ENCODE measurements at regions not wholly inside any gene's neighbourhood (a gene's known extent, or its start where the extent isn't known, plus 50 kb on each side); places are given as distances from the start of the nearest gene placed in this dataset.

- no peaks in the 10 kb centered on the region for H3K27me3 ChIP-seq (ENCODE audit: low read depth)
- H3K27ac ChIP-seq, result no peak overlapping the region
- TF ChIP-seq CTCF (IDR thresholded peaks at IDR 0.05), result no peak
- no peaks in the 10 kb centered on the region for H3K9me3 ChIP-seq
- ATAC-seq (no peak), DNase-seq (no peak)
- intact Hi-C loops (cut with DNase I), result no loop called here
- H3K36me3 ChIP-seq, result no peaks in the 10 kb centered on the region
- no peaks in the 10 kb centered on the region for H3K4me1 ChIP-seq
- no peak overlapping the region for H3K4me3 ChIP-seq
Measured at GRCh38 chr9:30476826-30477225, 1907.6 kb upstream of the ACO1 start.

DNA sequence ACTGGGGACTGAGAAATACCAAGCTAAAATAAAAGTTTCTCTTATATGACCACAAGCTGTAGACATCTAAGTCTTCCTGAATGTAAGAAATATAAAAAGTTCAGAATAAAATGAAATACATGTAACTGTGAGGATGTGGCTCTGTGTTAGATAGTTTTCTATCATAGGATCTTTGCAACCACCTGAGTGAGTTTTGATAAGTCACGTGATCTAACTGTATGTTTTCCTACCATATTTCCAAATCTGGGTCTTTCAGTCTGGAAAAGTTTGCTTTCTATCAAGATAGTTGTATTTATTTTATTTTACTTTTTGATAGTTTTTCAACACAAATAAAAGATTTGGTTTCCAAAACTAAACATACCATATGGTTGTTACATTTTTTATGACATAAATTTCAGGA, 1905.8 kb upstream of the ACO1 start:
- intact Hi-C loops (cut with DNase I), result no loop called here

GRCh38 chr9:30482499-30482898, 1901.9 kb upstream of the ACO1 start:
- no peak for DNase-seq
- no peak overlapping the region for H3K4me3 ChIP-seq
- intact Hi-C loops (cut with DNase I), result no loop called here
- no peaks in the 10 kb centered on the region for H3K36me3 ChIP-seq
- no peaks in the 10 kb centered on the region for H3K4me1 ChIP-seq
- no peak for ATAC-seq
- H3K9me3 ChIP-seq, result no peaks in the 10 kb centered on the region
- no peak for TF ChIP-seq CTCF (IDR thresholded peaks at IDR 0.05)
- H3K27ac ChIP-seq, result no peak overlapping the region
- no peaks in the 10 kb centered on the region for H3K27me3 ChIP-seq (ENCODE audit: low read depth)

More for the DNA sequence above, 1905.8 kb upstream of the ACO1 start:
- no peak for ATAC-seq
- H3K4me3 ChIP-seq, result no peak overlapping the region
- no peaks in the 10 kb centered on the region for H3K4me1 ChIP-seq
- no peaks in the 10 kb centered on the region for H3K27me3 ChIP-seq (ENCODE audit: low read depth)
- H3K27ac ChIP-seq, result no peak overlapping the region
- H3K36me3 ChIP-seq, result no peaks in the 10 kb centered on the region
- H3K9me3 ChIP-seq, result no peaks in the 10 kb centered on the region
- DNase-seq, result no peak
- TF ChIP-seq CTCF (IDR thresholded peaks at IDR 0.05), result no peak

DNA sequence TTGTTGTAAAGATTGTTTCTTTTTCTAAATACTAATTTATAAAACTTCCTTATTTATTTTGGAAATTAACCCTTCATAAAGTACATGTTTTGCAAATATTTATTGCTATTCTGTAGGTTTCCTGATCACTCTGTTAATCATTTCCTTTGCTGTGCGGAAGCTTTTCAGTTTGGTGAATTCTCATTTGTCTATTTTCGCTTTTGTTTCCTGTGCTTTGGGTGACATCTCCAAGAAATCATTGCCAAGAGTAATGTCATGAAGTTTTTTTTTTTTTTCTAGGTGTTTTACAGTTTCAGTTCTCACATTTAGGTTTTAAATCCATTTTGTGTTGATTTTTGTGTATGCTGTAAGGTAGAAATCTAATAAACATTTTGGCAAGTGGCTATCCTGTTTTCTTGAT, 1899.8 kb upstream of the ACO1 start:
- TF ChIP-seq CTCF (IDR thresholded peaks at IDR 0.05), result no peak
- Histone ChIP-seq H3K27ac (no peak overlapping the region), H3K9me3 (no peaks in the 10 kb centered on the region), H3K4me3 (no peak overlapping the region), H3K4me1 (no peaks in the 10 kb centered on the region), H3K36me3 (no peaks in the 10 kb centered on the region), H3K27me3 (ENCODE audit: low read depth) (no peaks in the 10 kb centered on the region)
- no peak for DNase-seq
- ATAC-seq, result no peak
- intact Hi-C loops (cut with DNase I), result no loop called here

GRCh38 chr9:30504502-30504905, 1879.9 kb upstream of the ACO1 start:
- Histone ChIP-seq H3K4me1 (no peaks in the 10 kb centered on the region), H3K4me3 (no peak overlapping the region), H3K36me3 (no peaks in the 10 kb centered on the region), H3K27ac (no peak overlapping the region), H3K9me3 (no peaks in the 10 kb centered on the region), H3K27me3 (ENCODE audit: low read depth) (no peaks in the 10 kb centered on the region)
- DNase-seq (no peak), ATAC-seq (no peak)
- intact Hi-C loops (cut with DNase I), result no loop called here
- TF ChIP-seq CTCF (IDR thresholded peaks at IDR 0.05), result no peak

DNA sequence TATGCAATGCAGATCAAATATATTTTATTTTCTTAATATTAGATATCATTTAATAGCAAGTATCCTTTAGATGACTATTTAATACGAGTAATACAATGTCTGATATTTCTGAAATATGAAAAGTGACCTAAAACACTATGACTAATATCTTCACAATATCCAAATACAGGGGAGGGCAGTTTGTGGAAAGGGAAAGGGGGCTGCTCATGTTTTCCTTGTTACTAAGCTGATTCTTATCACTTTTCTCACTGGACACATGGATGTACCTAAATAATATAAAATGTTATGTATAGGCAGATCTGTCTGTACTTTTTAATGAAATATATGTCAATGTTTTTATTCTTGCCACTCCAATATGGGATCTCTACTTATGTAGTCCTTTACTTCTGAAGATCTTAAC, 1879.1 kb upstream of the ACO1 start:
- Histone ChIP-seq H3K4me3 (no peak overlapping the region), H3K27ac (no peak overlapping the region), H3K9me3 (no peaks in the 10 kb centered on the region), H3K4me1 (no peaks in the 10 kb centered on the region), H3K36me3 (no peaks in the 10 kb centered on the region), H3K27me3 (ENCODE audit: low read depth) (no peaks in the 10 kb centered on the region)
- intact Hi-C loops (cut with DNase I), result no loop called here
- no peak for ATAC-seq
- no peak for DNase-seq
- TF ChIP-seq CTCF (IDR thresholded peaks at IDR 0.05), result no peak
